B cell (primary cell): ENCODE measurements at regions not wholly inside any gene's neighbourhood (a gene's known extent, or its start where the extent isn't known, plus 50 kb on each side); places are given as distances from the start of the nearest gene placed in this dataset.

Source experiments
- ATAC-seq: fragments of 200-7000 bp; cut with Tn5 transposase; one replicate; pipeline ENCODE4 v1.10.0; 2021; ENCODE audit warnings: low read depth, mild to moderate bottlenecking, moderate number of reproducible peaks, moderate library complexity
- CTCF ChIA-PET: fragments of 350-600 bp; sonication (Branson Sonifier 250); formaldehyde crosslinking; loops from one replicate; lab custom pipeline; 2021; ENCODE audit warnings: antibody characterized with exemption, inconsistent platforms; lab: Charles Lee
- POLR2A ChIA-PET: fragments of 350-600 bp; sonication (Branson Sonifier 250); formaldehyde crosslinking; loops from one replicate; lab custom pipeline; 2021; ENCODE audit warnings: antibody characterized with exemption; lab: Charles Lee
- DNase-seq: peaks from one replicate; pipeline ENCODE4 v3.0.0; 2013
- H2AFZ ChIP-seq: 2 replicates; pipeline ENCODE4 v1.6.1; 2012; ENCODE audit warnings: mild to moderate bottlenecking, low read depth, low read length; ENCODE audit not compliant: insufficient read depth, poor library complexity, severe bottlenecking
- H3K27ac ChIP-seq, 2 donors: 1 replicate in 1 of 2; 2 replicates in 1 of 2; pipeline ENCODE4 v1.5.1; 2012 to 2013; ENCODE audit warnings: low read length in 2 of 2, mild to moderate bottlenecking in 2 of 2, moderate library complexity in 1 of 2
- H3K27me3 ChIP-seq, 4 experiments: fragments of 200-600 bp in 1 of 4; sonication (generic) in 1 of 4; replicated peaks in 1 of 4; 1 replicate in 2 of 4; 2 replicates in 2 of 4; pipeline versions ENCODE4 v1.6.1 to v1.7.0; 2013 to 2016; ENCODE audit warnings: low read length in 3 of 4, mild to moderate bottlenecking in 2 of 4, mixed read lengths in 1 of 4, moderate library complexity in 1 of 4; ENCODE audit not compliant: insufficient read depth in 4 of 4, control insufficient read depth in 3 of 4; ENCODE audit errors: control extremely low read depth in 1 of 4
- H3K36me3 ChIP-seq, 2 experiments: replicated peaks in 1 of 2; 1 replicate in 1 of 2; 2 replicates in 1 of 2; pipeline versions ENCODE4 v1.6.1 to v1.7.1; 2013; ENCODE audit warnings: low read length in 1 of 2; ENCODE audit not compliant: insufficient read depth in 2 of 2, control insufficient read depth in 1 of 2; ENCODE audit errors: control extremely low read depth in 1 of 2, extremely low read depth in 1 of 2
- H3K4me1 ChIP-seq, 2 donors: fragments of 200-600 bp in 1 of 2; sonication (generic) in 1 of 2; 1 replicate in 1 of 2; 2 replicates in 1 of 2; pipeline versions ENCODE4 v1.5.1 to v1.6.1; 2013 to 2017; ENCODE audit warnings: low read length in 2 of 2; ENCODE audit not compliant: control insufficient read depth in 2 of 2, insufficient read depth in 2 of 2
- H3K4me2 ChIP-seq: replicated peaks from 2 replicates; pipeline ENCODE3; 2012; ENCODE audit warnings: mild to moderate bottlenecking, low read depth, low read length; ENCODE audit not compliant: poor library complexity, severe bottlenecking
- H3K4me3 ChIP-seq, 5 experiments: fragments of 200-600 bp in 1 of 5; sonication (generic) in 1 of 5; 1 replicate in 3 of 5; 2 replicates in 2 of 5; pipeline versions ENCODE4 v1.5.1 to v1.7.0; 2011 to 2016; ENCODE audit warnings: low read length in 4 of 5, mild to moderate bottlenecking in 4 of 5, low read depth in 2 of 5, control low read depth in 1 of 5, moderate library complexity in 1 of 5; ENCODE audit not compliant: insufficient read depth in 1 of 5; ENCODE audit errors: control extremely low read depth in 1 of 5, extremely low read depth in 1 of 5
- H3K79me2 ChIP-seq: fragments of 200-600 bp; sonication (generic); one replicate; pipeline ENCODE4 v1.6.0; 2016; ENCODE audit warnings: low read length; ENCODE audit not compliant: control insufficient read depth, insufficient read depth
- H3K9ac ChIP-seq: fragments of 200-600 bp; sonication (generic); 2 replicates; pipeline ENCODE4 v1.6.1; 2017; ENCODE audit warnings: mild to moderate bottlenecking, low read length, moderate library complexity
- H3K9me3 ChIP-seq, 3 donors: one replicate each; pipeline versions ENCODE4 v1.6.1 to v1.7.1; 2013; ENCODE audit warnings: low read length in 2 of 3; ENCODE audit not compliant: control insufficient read depth in 2 of 3, insufficient read depth in 1 of 3; ENCODE audit errors: control extremely low read depth in 1 of 3
- H4K20me1 ChIP-seq: 2 replicates; pipeline ENCODE4 v1.6.0; 2012; ENCODE audit warnings: mild to moderate bottlenecking, low read length; ENCODE audit not compliant: insufficient read depth, control insufficient read depth, poor library complexity, severe bottlenecking
- H3K27ac Mint-ChIP-seq: one replicate; pipeline ENCODE4 v1.8.0; 2021; ENCODE audit warnings: mixed read lengths
- H3K27me3 Mint-ChIP-seq: one replicate; pipeline ENCODE4 v1.8.0; 2021; ENCODE audit warnings: mixed read lengths
- H3K4me1 Mint-ChIP-seq: one replicate; pipeline ENCODE4 v1.8.0; 2021; ENCODE audit warnings: mixed read lengths
- H3K4me3 Mint-ChIP-seq: one replicate; pipeline ENCODE4 v1.8.0; 2021; ENCODE audit warnings: mixed read lengths
- H3K9me3 Mint-ChIP-seq: one replicate; pipeline ENCODE4 v1.8.0; 2022; ENCODE audit warnings: mixed read lengths; ENCODE audit not compliant: insufficient read depth
- CTCF ChIP-seq: fragments of 200-600 bp; IDR thresholded peaks from one replicate; pipeline ENCODE4 v1.8.0; 2022; ENCODE audit warnings: antibody characterized with exemption, mild to moderate bottlenecking
- EZH2 ChIP-seq: IDR thresholded peaks from 2 replicates; pipeline ENCODE4 v1.6.1; 2012; ENCODE audit warnings: borderline replicate concordance, low read depth, mild to moderate bottlenecking, moderate library complexity, low read length; ENCODE audit not compliant: insufficient read depth, poor library complexity, severe bottlenecking
- WGBS: methylation state at CpG from one replicate; pipeline ENCODE4 v1.1.5; 2013; ENCODE audit warnings: missing lambda C conversion rate; ENCODE audit not compliant: insufficient coverage; 5-methylcytosine and 5-hydroxymethylcytosine counted together
- intact Hi-C: fragments of 100-400 bp; cut with micrococcal nuclease; formaldehyde crosslinking; loops from one replicate; pipeline ENCODE4 v1.10.0; 2022

GRCh38 chr2:42867093-42868065 is 75.0 kb upstream of the HAAO start:
- CTCF ChIA-PET, result interaction anchor here (0.7 kb wide), 1 partner anchor 9 kb away, joined by 3 read pairs; no protein-coding TSS in a partner anchor
- DNase-seq (no peak), ATAC-seq (no peak)
- Mint-ChIP-seq H3K4me3 (no peak overlapping the region), H3K27me3 (peaks cover 4% of the 10 kb centered on the region), H3K4me1 (no peaks in the 10 kb centered on the region), H3K27ac (no peak overlapping the region), H3K9me3 (peaks cover 4% of the 10 kb centered on the region)
- Histone ChIP-seq H3K36me3 (no peaks in the 10 kb centered on the region), H3K79me2 (no peaks in the 10 kb centered on the region), H3K4me2 (no peak overlapping the region), H2AFZ (no peak overlapping the region), H3K27me3 (peaks cover 0 to 2% (median 0%) of the 10 kb centered on the region in 4 experiments), H4K20me1 (no peaks in the 10 kb centered on the region), H3K9me3 (peaks cover 3 to 8% (median 6%) of the 10 kb centered on the region in 3 donors), H3K4me1 (no peaks in the 10 kb centered on the region), H3K9ac (no peak overlapping the region), H3K4me3 (no peak overlapping the region), H3K27ac (no peak overlapping the region)
- POLR2A ChIA-PET, result no interaction called here
- intact Hi-C loops, result no loop called here
- TF ChIP-seq CTCF, result no peak
- no peak for TF ChIP-seq EZH2
- WGBS, result 98% methylated on average over 8 of the region's 11 CpGs
